KG1 (cell line): ENCODE measurements at regions not wholly inside any gene's neighbourhood (a gene's known extent, or its start where the extent isn't known, plus 50 kb on each side); places are given as distances from the start of the nearest gene placed in this dataset.
"Not testable (repeated sequence)": the region's sequence is repeated elsewhere in the genome, so short reads cannot be mapped to it uniquely, and the experiment has no call there.

ENCODE experiments used
- DNase-seq: peaks from one replicate; lab custom pipeline; 2025; lab: John Stamatoyannopoulos, UW

DNA sequence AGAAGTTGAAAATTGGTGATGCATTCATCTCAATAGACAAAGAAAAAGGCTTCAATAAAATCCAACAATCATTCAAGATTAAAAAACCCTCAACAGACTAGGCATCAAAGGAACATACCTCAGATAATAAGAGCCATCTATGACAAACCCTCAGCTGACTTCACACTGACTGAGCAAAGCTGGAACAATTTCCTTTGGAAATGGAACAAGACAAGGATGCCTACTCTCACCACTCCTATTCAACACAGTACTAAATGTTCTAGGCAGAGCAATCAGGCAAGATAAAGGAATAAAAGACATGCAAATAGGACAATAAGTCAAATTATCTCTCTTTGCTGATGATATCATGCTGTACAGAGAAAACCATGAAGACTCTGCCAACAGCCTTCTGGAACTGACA is 1188.1 kb downstream of the DTWD2 start:
- DNase-seq: no peak

GRCh38 chr5:117794847-117795246 is 1193.5 kb downstream of the DTWD2 start:
- DNase-seq: no peak

- DNase-seq: no peak
These were observed 1194.4 kb downstream of the DTWD2 start for GRCh38 chr5:117793963-117794362.

DNA sequence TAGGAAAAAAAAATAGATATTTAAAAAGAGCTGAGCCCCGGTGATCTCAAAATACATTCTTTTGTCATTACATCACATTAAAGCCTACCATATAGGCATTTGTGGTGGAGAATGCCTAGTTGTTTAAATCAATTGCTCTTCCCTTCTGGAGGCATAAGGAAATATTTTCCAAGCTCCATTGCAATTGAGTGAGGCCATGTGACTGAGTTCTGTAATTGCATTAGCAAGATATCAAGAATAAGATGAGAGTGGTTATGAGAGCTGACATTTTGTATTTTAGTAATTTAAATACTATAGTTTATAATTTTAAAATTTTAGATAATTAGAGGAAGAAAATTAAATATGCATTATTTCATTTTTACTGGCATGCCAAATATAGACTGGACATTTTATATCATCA is 1195.9 kb downstream of the DTWD2 start:
- DNase-seq: no peak

GRCh38 chr5:117788596-117788995 is 1199.8 kb downstream of the DTWD2 start:
- no peak for DNase-seq

DNA sequence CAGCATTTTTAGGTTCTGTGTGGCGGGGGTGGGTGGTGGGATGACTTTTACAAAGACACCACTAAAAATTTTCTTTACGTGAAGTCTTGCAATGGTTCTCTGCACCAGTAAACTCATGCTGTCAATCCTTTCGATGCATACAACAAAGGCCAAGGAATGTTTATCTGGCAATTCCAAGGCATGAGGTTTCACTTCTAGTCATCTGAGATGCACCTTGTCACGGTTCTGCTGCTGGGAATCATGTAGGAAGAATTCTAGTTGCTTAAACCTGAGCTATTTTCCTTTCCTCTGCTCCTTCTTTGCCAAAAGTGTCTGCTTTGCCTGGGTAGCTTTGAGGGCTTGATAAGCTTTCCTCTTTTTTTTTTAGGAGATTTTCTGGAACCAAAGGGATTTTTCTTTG is 1204.5 kb upstream of the SEMA6A start:
- DNase-seq: no peak

DNA sequence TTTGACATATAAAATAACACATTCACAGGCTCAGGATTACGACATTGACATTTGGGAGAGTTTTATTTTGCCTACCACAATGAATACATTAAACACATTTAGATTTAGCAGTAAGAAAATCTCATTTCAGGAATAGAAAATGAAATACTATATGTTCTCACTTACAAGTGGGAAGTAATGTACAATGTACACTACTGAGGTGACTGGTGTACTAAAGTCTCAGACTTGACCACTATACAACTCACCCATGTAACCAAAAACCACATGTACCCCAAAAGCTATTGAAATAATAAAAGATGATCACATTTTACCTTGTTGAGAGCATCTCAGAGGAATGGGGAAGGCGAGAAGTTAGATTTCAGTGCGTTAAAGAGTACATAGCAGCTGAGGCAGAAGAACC is 1202.4 kb upstream of the SEMA6A start:
- no peak for DNase-seq

- no peak for DNase-seq
These were observed 1195.3 kb upstream of the SEMA6A start for GRCh38 chr5:117769877-117770276.

DNA sequence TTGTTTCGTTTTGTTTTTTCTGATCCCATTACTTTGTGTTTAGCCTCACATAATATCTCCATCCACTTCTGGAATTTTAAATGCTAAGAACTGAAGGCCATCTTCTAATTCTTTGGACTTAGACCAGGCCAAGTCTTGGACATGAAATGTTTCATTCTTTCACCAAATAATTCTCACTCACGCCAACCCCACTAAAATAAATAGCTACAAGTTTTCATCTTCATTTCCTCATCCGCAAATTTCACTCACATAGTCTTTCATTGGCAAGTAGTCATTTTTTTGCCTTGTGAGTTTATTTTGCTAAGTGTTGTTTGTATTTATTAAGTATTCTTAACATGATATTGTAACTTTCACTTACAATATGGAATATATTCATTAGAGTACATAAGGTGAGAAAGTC is 1188.6 kb upstream of the SEMA6A start:
- DNase-seq: no peak

DNA sequence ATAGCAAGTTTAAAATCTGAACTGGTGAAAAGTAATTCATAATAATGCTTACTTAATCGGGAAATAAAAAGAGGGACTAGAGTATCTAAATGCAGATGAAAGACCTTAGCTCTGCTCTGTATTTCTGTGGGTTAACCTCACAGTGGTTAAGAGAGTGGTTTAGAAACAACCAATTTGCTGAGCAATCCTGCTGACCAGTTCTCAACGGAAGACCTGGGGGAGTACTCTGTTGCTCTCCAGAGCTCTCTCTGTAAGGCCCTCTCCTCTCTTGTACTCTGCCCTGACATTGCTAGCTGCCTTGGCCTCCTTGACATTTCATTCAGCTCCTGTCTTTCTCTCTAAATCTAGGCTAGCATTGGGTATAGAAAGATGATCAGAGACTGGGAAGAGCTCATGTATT is 1186.6 kb upstream of the SEMA6A start:
- DNase-seq: no peak

- DNase-seq: no peak
These were observed 1185.4 kb upstream of the SEMA6A start for GRCh38 chr5:117759849-117760499.

GRCh38 chr5:117752403-117752802 is 1177.8 kb upstream of the SEMA6A start:
- no peak for DNase-seq

- DNase-seq: no peak
These were observed 1173.7 kb upstream of the SEMA6A start for GRCh38 chr5:117748336-117748735.

GRCh38 chr5:117743337-117743736 is 1168.7 kb upstream of the SEMA6A start:
- DNase-seq: no peak

- no peak for DNase-seq
These were observed 1167.1 kb upstream of the SEMA6A start for GRCh38 chr5:117741655-117742206.

DNA sequence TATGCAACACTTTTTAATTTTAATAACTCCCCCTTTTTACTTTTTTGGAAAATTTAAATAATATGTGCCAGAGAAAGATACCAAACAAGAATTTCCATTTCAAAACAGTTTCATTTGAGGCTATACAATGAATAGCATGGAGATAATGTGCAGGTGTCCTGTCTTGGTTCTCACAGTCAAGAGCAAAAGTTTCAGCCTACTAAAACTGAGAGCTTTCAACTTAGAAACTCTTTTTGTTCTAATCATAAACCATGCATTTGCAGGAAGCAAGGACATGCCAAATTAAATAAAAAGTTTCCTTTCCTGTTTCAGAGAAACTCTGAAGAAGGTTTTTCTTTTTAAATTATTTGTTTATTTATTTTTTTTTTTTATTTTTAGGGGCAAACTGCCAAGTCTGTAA is 1165.6 kb upstream of the SEMA6A start:
- no peak for DNase-seq

GRCh38 chr5:117738571-117738970 is 1163.9 kb upstream of the SEMA6A start:
- no peak for DNase-seq

DNA sequence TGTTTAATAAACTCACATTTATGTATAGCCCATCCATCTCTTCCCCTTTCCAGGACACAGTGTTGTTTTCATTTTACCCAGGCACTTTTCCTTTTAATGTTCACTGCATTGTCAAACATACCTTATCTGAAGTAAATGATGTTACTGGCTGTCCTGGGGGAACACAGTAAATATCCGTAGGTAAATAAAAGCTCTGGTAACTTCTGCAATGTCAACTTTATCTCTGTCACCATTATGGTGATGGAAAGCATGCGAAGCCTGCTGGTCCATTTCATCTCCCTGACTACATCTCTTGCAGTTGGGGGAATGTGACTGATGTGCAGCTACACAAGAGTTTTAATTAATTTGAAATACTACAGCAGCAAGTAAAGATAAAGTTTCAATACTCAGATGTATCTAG is 1162.1 kb upstream of the SEMA6A start:
- DNase-seq: no peak

DNA sequence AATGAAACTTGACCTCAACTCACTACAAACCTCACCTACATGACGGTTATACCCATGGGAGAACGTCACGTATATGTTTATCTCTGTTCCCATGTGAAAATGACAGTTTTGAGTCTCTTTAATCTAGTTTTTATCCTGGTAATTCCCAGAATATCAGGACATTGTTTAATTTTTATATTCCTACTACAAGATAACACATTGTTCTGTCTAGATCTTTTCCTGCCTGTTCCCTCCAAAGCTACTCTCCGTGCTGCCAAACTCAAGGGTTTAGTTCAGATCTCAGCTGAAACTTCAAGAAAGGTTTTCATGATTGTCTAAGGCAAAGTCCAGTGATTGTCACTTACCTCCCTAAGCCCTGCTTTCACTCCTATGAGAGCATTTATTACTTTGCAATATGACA is 1159.4 kb upstream of the SEMA6A start:
- no peak for DNase-seq

GRCh38 chr5:117733051-117733450 is 1158.4 kb upstream of the SEMA6A start:
- DNase-seq: no peak

- DNase-seq: no peak
These were observed 1157.6 kb upstream of the SEMA6A start for GRCh38 chr5:117732264-117732663.

DNA sequence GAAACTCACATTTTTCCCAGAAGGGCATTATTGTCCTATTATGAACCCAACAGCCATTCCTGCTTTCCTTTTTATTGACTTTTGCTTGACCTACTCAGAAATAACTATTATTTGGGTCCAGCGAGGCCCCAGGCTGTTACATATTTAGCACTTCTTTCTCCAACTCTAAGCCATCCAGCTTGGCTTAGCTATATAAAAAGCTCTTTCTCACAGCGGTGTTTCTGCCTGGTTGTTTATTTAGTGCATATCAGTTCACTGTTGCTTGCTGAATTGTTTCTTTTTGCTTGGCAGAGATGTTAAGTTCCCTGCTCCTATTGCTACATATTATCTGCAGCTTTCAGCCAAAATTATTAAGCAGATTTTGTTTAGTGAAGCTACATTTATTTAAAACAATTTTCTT is 1156.8 kb upstream of the SEMA6A start:
- no peak for DNase-seq

DNA sequence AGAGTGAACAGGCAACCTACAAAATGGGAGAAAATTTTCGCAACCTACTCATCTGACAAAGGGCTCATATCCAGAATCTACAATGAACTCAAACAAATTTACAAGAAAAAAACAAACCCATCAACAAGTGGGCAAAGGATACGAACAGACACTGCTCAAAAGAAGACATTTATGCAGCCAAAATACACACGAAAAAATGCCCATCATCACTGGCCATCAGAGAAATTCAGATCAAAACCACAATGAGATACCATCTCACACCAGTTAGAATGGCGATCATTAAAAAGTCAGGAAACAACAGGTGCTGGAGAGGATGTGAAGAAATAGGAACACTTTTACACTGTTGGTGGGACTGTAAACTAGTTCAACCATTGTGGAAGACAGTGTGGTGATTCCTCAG is 1146.2 kb upstream of the SEMA6A start:
- not testable (repeated sequence) for DNase-seq

DNA sequence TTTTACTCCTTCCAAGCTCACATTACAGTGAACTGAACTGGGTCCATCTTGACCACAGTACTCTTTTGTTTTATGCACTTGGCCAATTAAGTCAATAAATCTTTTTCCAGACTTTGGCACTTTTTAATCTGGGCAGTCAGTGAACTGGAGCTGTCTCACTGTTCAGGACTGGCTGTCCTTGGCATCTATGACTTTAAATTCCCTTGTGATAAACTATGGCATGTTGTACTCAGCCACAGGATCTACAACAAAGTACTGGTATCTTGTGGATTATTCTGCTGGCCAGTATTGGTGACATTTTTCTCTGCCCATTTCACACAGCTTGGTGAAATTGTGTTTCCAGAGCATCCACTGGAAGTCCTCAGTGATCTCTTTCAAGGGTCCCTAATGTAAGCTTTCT is 1144.8 kb upstream of the SEMA6A start:
- DNase-seq: no peak
